ENCODE measurements at regions not wholly inside any gene's neighbourhood (a gene's known extent, or its start where the extent isn't known, plus 50 kb on each side); places are given as distances from the start of the nearest gene placed in this dataset.
"Not testable (repeated sequence)": the region's sequence is repeated elsewhere in the genome, so short reads cannot be mapped to it uniquely, and the experiment has no call there.

- H3K9me3 ChIP-seq: peaks cover 0 to 9% (median 4%) of the 10 kb centered on the region in 4 donors
- ATAC-seq (ENCODE audit: low FRiP score in 2 of 2) (no peak), DNase-seq (no peak)
- H3K4me3 ChIP-seq: no peak overlapping the region
- no peaks in the 10 kb centered on the region for H3K4me1 ChIP-seq
- no peaks in the 10 kb centered on the region for H3K36me3 ChIP-seq
- no peak overlapping the region for H3K27ac ChIP-seq
- peaks cover 0 to 3% (median 0%) of the 10 kb centered on the region in 4 donors for H3K27me3 ChIP-seq
- TF ChIP-seq POLR2AphosphoS5 (IDR thresholded peaks at IDR 0.05) (no peak), EP300 (IDR thresholded peaks at IDR 0.05) (no peak), POLR2A (IDR thresholded peaks at IDR 0.05) (no peak), CTCF (IDR thresholded peaks at IDR 0.05) (no peak)
- WGBS, 2 donors: 76 to 90% methylated on average over 2 to 3 of the region's 3 CpGs
Measured at GRCh38 chr11:44389963-44390605, 80.1 kb upstream of the ALX4 start.

DNA sequence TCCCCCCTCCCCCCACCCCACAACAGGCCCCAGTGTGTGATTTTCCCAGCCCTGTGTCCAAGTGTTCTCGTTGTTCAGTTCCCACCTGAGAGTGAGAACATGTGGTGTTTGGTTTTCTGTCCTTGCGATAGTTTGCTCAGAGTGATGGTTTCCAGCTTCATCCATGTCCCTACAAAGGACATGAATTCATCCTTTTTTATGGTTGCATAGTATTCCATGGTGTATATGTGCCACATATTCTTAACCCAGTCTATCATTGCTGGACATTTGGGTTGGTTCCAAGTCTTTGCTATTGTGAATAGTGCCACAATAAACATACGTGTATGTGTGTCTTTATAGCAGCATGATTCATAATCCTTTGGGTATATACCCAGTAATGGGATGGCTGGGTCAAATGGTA is 81.1 kb upstream of the ALX4 start:
- not testable (repeated sequence) for H3K27ac ChIP-seq; H3K9me3 ChIP-seq; H3K4me1 ChIP-seq; H3K4me3 ChIP-seq; H3K27me3 ChIP-seq; DNase-seq; H3K36me3 ChIP-seq; ATAC-seq (ENCODE audit: low FRiP score in 2 of 2)
- 88 to 91% methylated on average over 3 of the region's 3 CpGs for WGBS, 2 donors

- not testable (repeated sequence) for H3K36me3 ChIP-seq; H3K27ac ChIP-seq; H3K4me1 ChIP-seq; H3K9me3 ChIP-seq; H3K4me3 ChIP-seq; H3K27me3 ChIP-seq; ATAC-seq (ENCODE audit: low FRiP score in 2 of 2)
- WGBS, 2 donors: 46 to 51% methylated on average over 6 to 10 of the region's 10 CpGs
- peak in 1 of 2 donors; percentile 30 for DNase-seq
Measured at GRCh38 chr11:44396746-44397145, 86.8 kb upstream of the ALX4 start.

DNA sequence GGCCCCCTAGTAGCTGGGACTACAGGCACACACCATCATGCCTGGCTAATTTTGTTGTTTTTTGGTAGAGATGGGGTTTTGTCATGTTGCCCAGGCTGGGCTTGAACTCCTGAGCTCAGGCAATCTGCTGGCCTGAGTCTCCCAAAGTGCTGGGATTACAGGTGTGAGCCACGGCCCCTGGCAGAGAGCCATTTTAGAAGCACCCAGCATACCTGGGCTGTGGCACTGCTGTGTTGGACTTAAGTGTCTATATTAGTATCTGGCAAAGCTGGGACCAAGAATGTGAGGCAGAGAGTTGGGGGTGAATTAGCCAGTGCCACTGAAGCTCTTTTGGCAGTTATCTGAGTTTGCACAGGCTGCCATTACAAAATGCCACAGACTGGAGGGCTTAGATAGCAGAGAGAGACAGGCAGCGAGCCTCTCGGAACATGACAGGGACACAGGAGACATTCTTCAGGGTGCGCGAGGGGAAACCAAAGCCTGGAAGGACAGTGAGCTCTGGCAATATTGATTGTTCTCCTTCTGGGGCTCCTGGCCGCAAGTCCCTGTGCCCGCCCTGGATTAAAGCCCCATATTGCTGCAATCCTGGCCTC is 87.7 kb upstream of the ALX4 start:
- no peaks in the 10 kb centered on the region for H3K4me1 ChIP-seq
- H3K4me3 ChIP-seq: no peak overlapping the region
- DNase-seq (no peak), ATAC-seq (ENCODE audit: low FRiP score in 2 of 2) (no peak)
- no peaks in the 10 kb centered on the region for H3K9me3 ChIP-seq
- H3K36me3 ChIP-seq: no peaks in the 10 kb centered on the region
- TF ChIP-seq POLR2A (IDR thresholded peaks at IDR 0.05) (no peak), EP300 (IDR thresholded peaks at IDR 0.05) (no peak), CTCF (IDR thresholded peaks at IDR 0.05) (no peak), POLR2AphosphoS5 (IDR thresholded peaks at IDR 0.05) (no peak)
- WGBS, 2 donors: 75 to 78% methylated on average over 5 to 7 of the region's 7 CpGs
- H3K27ac ChIP-seq: no peak overlapping the region
- H3K27me3 ChIP-seq: no peaks in the 10 kb centered on the region

DNA sequence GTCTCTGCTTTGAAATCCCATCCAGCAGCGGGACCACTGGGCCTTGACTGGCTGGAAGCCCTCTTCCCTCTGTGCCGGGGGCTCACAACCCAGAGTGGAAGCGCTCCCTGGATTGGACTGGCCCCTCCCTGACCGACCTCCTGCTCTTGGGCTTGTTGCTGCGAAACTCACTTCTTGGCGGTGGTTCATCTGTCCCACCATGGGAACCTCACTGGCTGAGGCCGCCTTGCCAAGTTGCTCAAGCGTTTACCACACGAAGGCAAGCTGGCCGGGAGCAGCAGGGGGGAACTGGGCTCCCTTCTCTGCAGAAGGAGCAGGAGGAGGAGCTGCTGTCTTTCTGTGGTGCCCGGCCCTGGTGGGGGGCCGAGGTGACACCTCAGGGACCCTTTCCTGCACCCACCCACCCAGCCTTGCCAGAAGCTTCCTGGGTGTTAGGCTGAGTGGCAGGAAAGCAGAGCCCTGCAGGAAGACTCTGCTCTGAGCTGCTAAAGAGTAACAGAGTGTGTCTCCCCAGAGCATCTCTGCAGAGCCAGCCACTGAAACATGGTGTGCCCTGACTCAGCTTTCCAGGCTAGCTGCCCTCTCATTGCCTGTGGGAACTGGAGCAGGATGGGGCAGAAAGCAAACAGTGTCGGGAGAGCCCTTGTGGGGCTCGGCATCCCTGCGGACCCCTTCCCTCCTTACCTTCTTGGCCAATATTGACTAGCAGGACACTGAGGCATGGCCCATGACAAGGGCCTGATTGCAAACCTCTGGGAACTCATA is 88.5 kb upstream of the ALX4 start:
- no peak for TF ChIP-seq POLR2A (IDR thresholded peaks at IDR 0.05)
- TF ChIP-seq CTCF (IDR thresholded peaks at IDR 0.05): no peak
- TF ChIP-seq POLR2AphosphoS5 (IDR thresholded peaks at IDR 0.05): no peak
- no peak for TF ChIP-seq EP300 (IDR thresholded peaks at IDR 0.05)
- WGBS, 2 donors: 68 to 86% methylated on average over 6 to 15 of the region's 15 CpGs
- DNase-seq: peak in 1 of 2 donors; percentile 53
- Histone ChIP-seq H3K9me3 (no peaks in the 10 kb centered on the region), H3K27ac (no peak overlapping the region), H3K4me3 (no peak overlapping the region), H3K4me1 (no peaks in the 10 kb centered on the region), H3K36me3 (no peaks in the 10 kb centered on the region), H3K27me3 (no peaks in the 10 kb centered on the region)
- peak in 1 of 2 donors; percentile 32 for ATAC-seq (ENCODE audit: low FRiP score in 2 of 2)

Data from upper lobe of left lung (tissue), 6 donors.